WTC11 (cell line): ENCODE measurements at regions not wholly inside any gene's neighbourhood (a gene's known extent, or its start where the extent isn't known, plus 50 kb on each side); places are given as distances from the start of the nearest gene placed in this dataset.

Experiments used
- ATAC-seq: fragments of 200-7000 bp; cut with Tn5 transposase; 2 replicates; pipeline ENCODE4 v1.10.0; 2021; ENCODE audit warnings: mild to moderate bottlenecking, moderate library complexity
- CTCF ChIA-PET: fragments of 300-600 bp; sonication (Branson Sonifier 250); formaldehyde crosslinking; loops from one replicate; lab custom pipeline; 2021; ENCODE audit warnings: antibody characterized with exemption; lab: Charles Lee
- POLR2A ChIA-PET: fragments of 350-600 bp; sonication (Branson Sonifier 250); formaldehyde crosslinking; loops from one replicate; lab custom pipeline; 2021; ENCODE audit warnings: antibody characterized with exemption; lab: Charles Lee
- DNase-seq: peaks from one replicate; pipeline ENCODE4 v3.0.0; 2021; ENCODE audit warnings: low spot score
- H3K27ac Mint-ChIP-seq: 2 replicates; pipeline ENCODE4 v1.8.0; 2021; ENCODE audit warnings: mixed read lengths
- H3K27me3 Mint-ChIP-seq: 2 replicates; pipeline ENCODE4 v1.8.0; 2021; ENCODE audit warnings: low read depth, mild to moderate bottlenecking, moderate library complexity, mixed read lengths
- H3K36me3 Mint-ChIP-seq: 2 replicates; pipeline ENCODE4 v1.8.0; 2021; ENCODE audit warnings: mixed read lengths
- H3K4me1 Mint-ChIP-seq: 2 replicates; pipeline ENCODE4 v1.8.0; 2022; ENCODE audit warnings: mixed read lengths
- H3K4me3 Mint-ChIP-seq: 2 replicates; pipeline ENCODE4 v1.8.0; 2021; ENCODE audit warnings: mild to moderate bottlenecking, moderate library complexity, mixed read lengths
- H3K9me3 Mint-ChIP-seq: 2 replicates; pipeline ENCODE4 v1.8.0; 2021; ENCODE audit warnings: mixed read lengths
- CREM ChIP-seq: sonication (generic); formaldehyde crosslinking; IDR thresholded peaks from 2 replicates; pipeline ENCODE4 v1.8.1; 2022; ENCODE audit warnings: mild to moderate bottlenecking, missing genetic modification reagents, moderate library complexity
- ELF4 ChIP-seq: sonication (generic); formaldehyde crosslinking; IDR thresholded peaks from 2 replicates; pipeline ENCODE4 v1.8.1; 2022; ENCODE audit warnings: low read depth, mild to moderate bottlenecking, moderate library complexity, missing genetic modification reagents
- FOXK1 ChIP-seq: sonication (generic); formaldehyde crosslinking; IDR thresholded peaks from 2 replicates; pipeline ENCODE4 v1.8.0; 2022; ENCODE audit warnings: mild to moderate bottlenecking, moderate library complexity, missing genetic modification reagents
- FOXP4 ChIP-seq: sonication (generic); formaldehyde crosslinking; IDR thresholded peaks from 2 replicates; pipeline ENCODE4 v1.8.0; 2022; ENCODE audit warnings: mild to moderate bottlenecking, missing genetic modification reagents
- GTF2I ChIP-seq: fragments of 250-450 bp; sonication (Bioruptor Pico); conservative IDR thresholded peaks from 2 replicates; pipeline ENCODE4 v1.4.0; 2021; ENCODE audit warnings: mild to moderate bottlenecking
- JAZF1 ChIP-seq: fragments of 250-450 bp; sonication (Bioruptor Pico); IDR thresholded peaks from 2 replicates; pipeline ENCODE4 v1.9.0; 2021; ENCODE audit warnings: moderate library complexity, mild to moderate bottlenecking, inconsistent platforms
- MXD4 ChIP-seq: fragments of 250-450 bp; sonication (Bioruptor Pico); IDR thresholded peaks from 2 replicates; pipeline ENCODE4 v1.8.0; 2021; ENCODE audit warnings: mild to moderate bottlenecking, moderate library complexity, borderline replicate concordance
- NFE2L1 ChIP-seq: sonication (generic); formaldehyde crosslinking; IDR thresholded peaks from 2 replicates; pipeline ENCODE4 v1.8.1; 2023; ENCODE audit warnings: missing genetic modification reagents
- NFYB ChIP-seq: sonication (generic); formaldehyde crosslinking; conservative IDR thresholded peaks from 2 replicates; pipeline ENCODE4 v1.8.0; 2022; ENCODE audit warnings: low read depth, missing genetic modification reagents
- SP1 ChIP-seq: sonication (generic); formaldehyde crosslinking; conservative IDR thresholded peaks from 2 replicates; pipeline ENCODE4 v1.8.1; 2022; ENCODE audit warnings: missing genetic modification reagents
- ZNF138 ChIP-seq: sonication (generic); formaldehyde crosslinking; conservative IDR thresholded peaks from 2 replicates; pipeline ENCODE4 v1.8.1; 2022; ENCODE audit warnings: mild to moderate bottlenecking, moderate library complexity, missing genetic modification reagents
- TF ChIP-seq, protein P1 (sequence below): fragments of 250-450 bp; sonication (Bioruptor Pico); IDR thresholded peaks from 2 replicates; pipeline ENCODE4 v1.9.0; 2021; ENCODE audit warnings: mild to moderate bottlenecking
- TF ChIP-seq, protein P2 (sequence below): sonication (generic); formaldehyde crosslinking; IDR thresholded peaks from 2 replicates; pipeline ENCODE4 v1.8.0; 2022; ENCODE audit warnings: missing genetic modification reagents
- TF ChIP-seq, protein P3 (sequence below): sonication (generic); formaldehyde crosslinking; IDR thresholded peaks from 2 replicates; pipeline ENCODE4 v1.8.1; 2023; ENCODE audit warnings: mild to moderate bottlenecking, missing genetic modification reagents

GRCh38 chr11:15810525-15810924 lies 545.8 kb downstream of the SOX6 start (continued):
- TF ChIP-seq FOXP4 (CRISPR knock-in tag) (no peak), CREM (CRISPR knock-in tag) (no peak), JAZF1 (CRISPR knock-in tag) (no peak), SP1 (CRISPR knock-in tag) (no peak), MXD4 (CRISPR knock-in tag) (no peak), NFE2L1 (CRISPR knock-in tag) (no peak), ZNF138 (no peak), GTF2I (CRISPR knock-in tag) (no peak), FOXK1 (no peak)
- TF ChIP-seq, protein P1, sequence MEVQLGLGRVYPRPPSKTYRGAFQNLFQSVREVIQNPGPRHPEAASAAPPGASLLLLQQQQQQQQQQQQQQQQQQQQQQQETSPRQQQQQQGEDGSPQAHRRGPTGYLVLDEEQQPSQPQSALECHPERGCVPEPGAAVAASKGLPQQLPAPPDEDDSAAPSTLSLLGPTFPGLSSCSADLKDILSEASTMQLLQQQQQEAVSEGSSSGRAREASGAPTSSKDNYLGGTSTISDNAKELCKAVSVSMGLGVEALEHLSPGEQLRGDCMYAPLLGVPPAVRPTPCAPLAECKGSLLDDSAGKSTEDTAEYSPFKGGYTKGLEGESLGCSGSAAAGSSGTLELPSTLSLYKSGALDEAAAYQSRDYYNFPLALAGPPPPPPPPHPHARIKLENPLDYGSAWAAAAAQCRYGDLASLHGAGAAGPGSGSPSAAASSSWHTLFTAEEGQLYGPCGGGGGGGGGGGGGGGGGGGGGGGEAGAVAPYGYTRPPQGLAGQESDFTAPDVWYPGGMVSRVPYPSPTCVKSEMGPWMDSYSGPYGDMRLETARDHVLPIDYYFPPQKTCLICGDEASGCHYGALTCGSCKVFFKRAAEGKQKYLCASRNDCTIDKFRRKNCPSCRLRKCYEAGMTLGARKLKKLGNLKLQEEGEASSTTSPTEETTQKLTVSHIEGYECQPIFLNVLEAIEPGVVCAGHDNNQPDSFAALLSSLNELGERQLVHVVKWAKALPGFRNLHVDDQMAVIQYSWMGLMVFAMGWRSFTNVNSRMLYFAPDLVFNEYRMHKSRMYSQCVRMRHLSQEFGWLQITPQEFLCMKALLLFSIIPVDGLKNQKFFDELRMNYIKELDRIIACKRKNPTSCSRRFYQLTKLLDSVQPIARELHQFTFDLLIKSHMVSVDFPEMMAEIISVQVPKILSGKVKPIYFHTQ (CRISPR knock-in tag): no peak
- TF ChIP-seq, protein P2, sequence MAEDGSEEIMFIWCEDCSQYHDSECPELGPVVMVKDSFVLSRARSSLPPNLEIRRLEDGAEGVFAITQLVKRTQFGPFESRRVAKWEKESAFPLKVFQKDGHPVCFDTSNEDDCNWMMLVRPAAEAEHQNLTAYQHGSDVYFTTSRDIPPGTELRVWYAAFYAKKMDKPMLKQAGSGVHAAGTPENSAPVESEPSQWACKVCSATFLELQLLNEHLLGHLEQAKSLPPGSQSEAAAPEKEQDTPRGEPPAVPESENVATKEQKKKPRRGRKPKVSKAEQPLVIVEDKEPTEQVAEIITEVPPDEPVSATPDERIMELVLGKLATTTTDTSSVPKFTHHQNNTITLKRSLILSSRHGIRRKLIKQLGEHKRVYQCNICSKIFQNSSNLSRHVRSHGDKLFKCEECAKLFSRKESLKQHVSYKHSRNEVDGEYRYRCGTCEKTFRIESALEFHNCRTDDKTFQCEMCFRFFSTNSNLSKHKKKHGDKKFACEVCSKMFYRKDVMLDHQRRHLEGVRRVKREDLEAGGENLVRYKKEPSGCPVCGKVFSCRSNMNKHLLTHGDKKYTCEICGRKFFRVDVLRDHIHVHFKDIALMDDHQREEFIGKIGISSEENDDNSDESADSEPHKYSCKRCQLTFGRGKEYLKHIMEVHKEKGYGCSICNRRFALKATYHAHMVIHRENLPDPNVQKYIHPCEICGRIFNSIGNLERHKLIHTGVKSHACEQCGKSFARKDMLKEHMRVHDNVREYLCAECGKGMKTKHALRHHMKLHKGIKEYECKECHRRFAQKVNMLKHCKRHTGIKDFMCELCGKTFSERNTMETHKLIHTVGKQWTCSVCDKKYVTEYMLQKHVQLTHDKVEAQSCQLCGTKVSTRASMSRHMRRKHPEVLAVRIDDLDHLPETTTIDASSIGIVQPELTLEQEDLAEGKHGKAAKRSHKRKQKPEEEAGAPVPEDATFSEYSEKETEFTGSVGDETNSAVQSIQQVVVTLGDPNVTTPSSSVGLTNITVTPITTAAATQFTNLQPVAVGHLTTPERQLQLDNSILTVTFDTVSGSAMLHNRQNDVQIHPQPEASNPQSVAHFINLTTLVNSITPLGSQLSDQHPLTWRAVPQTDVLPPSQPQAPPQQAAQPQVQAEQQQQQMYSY (CRISPR knock-in tag): no peak
- TF ChIP-seq, protein P3, sequence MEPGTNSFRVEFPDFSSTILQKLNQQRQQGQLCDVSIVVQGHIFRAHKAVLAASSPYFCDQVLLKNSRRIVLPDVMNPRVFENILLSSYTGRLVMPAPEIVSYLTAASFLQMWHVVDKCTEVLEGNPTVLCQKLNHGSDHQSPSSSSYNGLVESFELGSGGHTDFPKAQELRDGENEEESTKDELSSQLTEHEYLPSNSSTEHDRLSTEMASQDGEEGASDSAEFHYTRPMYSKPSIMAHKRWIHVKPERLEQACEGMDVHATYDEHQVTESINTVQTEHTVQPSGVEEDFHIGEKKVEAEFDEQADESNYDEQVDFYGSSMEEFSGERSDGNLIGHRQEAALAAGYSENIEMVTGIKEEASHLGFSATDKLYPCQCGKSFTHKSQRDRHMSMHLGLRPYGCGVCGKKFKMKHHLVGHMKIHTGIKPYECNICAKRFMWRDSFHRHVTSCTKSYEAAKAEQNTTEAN (CRISPR knock-in tag): no peak

DNA sequence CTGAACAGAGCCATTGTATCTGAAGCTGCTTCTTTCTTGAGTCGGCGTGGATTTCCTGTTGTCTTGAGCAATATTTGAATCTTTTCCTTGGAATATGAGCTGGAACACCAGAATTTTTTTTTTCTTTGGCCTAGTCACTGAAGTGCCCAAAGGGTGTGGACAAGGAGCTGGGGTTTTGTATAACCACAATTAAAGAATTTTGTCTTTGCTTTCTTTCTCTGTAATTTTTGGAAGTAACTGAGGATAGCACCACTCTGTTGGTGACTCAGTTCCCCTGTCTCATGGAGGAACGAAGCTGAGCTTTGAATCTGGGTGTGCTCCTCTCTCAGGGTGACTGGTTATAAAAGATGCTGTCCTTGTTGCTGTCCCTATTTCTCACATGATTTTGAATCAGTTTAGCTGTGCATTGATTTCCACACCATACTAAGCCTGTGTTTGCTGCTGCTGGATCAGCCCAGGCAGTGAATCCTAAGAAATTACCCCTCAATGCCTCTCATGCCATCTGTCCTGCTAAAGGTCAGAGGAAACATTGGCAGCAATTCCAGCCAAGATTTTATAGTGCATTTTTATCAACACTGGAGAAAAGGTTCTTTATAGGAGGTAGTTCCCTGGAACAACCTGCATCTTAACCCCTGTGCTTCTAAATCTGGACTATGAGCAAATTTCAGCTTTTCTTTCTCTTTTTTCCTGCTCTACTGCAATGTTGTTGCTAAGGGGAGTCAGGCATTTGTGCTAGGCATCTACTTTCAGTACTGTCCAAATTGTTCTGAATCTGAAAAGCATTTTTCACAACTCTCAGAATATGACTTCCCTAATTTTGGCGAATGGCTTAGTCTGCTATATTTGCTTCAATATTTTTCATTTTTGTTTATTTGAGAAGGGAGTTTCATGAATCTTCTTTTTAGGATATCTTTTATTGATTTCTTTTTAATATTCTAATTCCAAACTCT lies 540.8 kb downstream of the SOX6 start:
- Mint-ChIP-seq H3K27ac (no peak overlapping the region), H3K27me3 (no peaks in the 10 kb centered on the region; the same call in 1 of the 2 replicates), H3K36me3 (no peaks in the 10 kb centered on the region), H3K4me3 (no peak overlapping the region), H3K9me3 (no peaks in the 10 kb centered on the region), H3K4me1 (no peaks in the 10 kb centered on the region)
- TF ChIP-seq, protein P3 (CRISPR knock-in tag): no peak
- no peak for TF ChIP-seq NFYB (CRISPR knock-in tag)
- no peak for TF ChIP-seq ELF4 (CRISPR knock-in tag)
- DNase-seq: no peak
- ChIA-PET POLR2A (no interaction called here), CTCF (interaction anchor here (1.0 to 1.7 kb wide), 2 partner anchors 11 to 165 kb away, joined by 3 to 8 read pairs; no protein-coding TSS in a partner anchor)
- no peak for ATAC-seq
